ENCODE measurements at regions not wholly inside any gene's neighbourhood (a gene's known extent, or its start where the extent isn't known, plus 50 kb on each side); places are given as distances from the start of the nearest gene placed in this dataset.

GRCh38 chr3:72050048-72050632 is 265.2 kb upstream of the PROK2 start:
- no peak overlapping the region for H2BK12ac ChIP-seq (ENCODE audit: low read depth, low read length)
- no peak overlapping the region for H3K14ac ChIP-seq (ENCODE audit: insufficient read length)
- no peaks in the 10 kb centered on the region for H3K79me1 ChIP-seq (ENCODE audit: low read depth, low read length)
- whole genome bisulfite sequencing, 2 experiments (ENCODE audit: extremely low coverage in 1 of 2, insufficient coverage in 1 of 2, insufficient read length in 1 of 2, insufficient replicate concordance in 2 of 2, low coverage in 1 of 2, low lambda C conversion rate in 2 of 2, missing lambda C conversion rate in 1 of 2): 92% methylated on average over 6 of the region's 6 CpGs; no CpG with 5 or more reads in 1 of the 2 experiments
- H2BK20ac ChIP-seq (ENCODE audit: low read length): no peak overlapping the region
- no peaks in the 10 kb centered on the region for H3K9me3 ChIP-seq (ENCODE audit: insufficient read depth in 2 of 2, low read depth in 1 of 2, low read length in 1 of 2)
- no peak for DNase-seq (ENCODE audit: low read depth in 1 of 2, low spot score in 2 of 2)
- no peaks in the 10 kb centered on the region for H3K27me3 ChIP-seq (replicated peaks in 1 of 4; ENCODE audit: control insufficient read depth in 3 of 4, extremely low read depth in 1 of 4, insufficient read depth in 3 of 4, low read length in 3 of 4)
- no peak overlapping the region for H4K5ac ChIP-seq (ENCODE audit: insufficient read length, low read depth, low read length)
- no peaks in the 10 kb centered on the region for H3K4me1 ChIP-seq (replicated peaks in 1 of 4; ENCODE audit: control insufficient read depth in 3 of 4, insufficient read depth in 4 of 4, low read length in 3 of 4)
- H3K23ac ChIP-seq (ENCODE audit: insufficient read length): no peak overlapping the region
- H2AK5ac ChIP-seq (ENCODE audit: low read depth, low read length): no peak overlapping the region
- TF ChIP-seq SUZ12 (IDR thresholded peaks at IDR 0.05; ENCODE audit: low read length) (no peak), MAX (IDR thresholded peaks at IDR 0.05) (no peak), EZH2 (IDR thresholded peaks at IDR 0.05; ENCODE audit: low read depth, low read length, severe bottlenecking) (no peak), PHF8 (conservative IDR thresholded peaks at IDR 0.05; ENCODE audit: low read depth, low read length) (no peak), POU5F1 (IDR thresholded peaks at IDR 0.05; ENCODE audit: low read depth, low read length) (no peak)
- no peak overlapping the region for H3K18ac ChIP-seq (ENCODE audit: extremely low read depth, low read length)
- no peak overlapping the region for H4K8ac ChIP-seq (ENCODE audit: extremely low read depth, insufficient read depth, low read length)
- H3K79me2 ChIP-seq (ENCODE audit: control insufficient read depth in 1 of 2, insufficient read depth in 2 of 2, low read length in 2 of 2): no peaks in the 10 kb centered on the region
- ChIA-PET CTCF (ENCODE audit: partially characterized antibody) (interaction anchor here (1.4 kb wide), 1 partner anchor 9 kb away, joined by 4 read pairs; no protein-coding TSS in a partner anchor), POLR2A (ENCODE audit: partially characterized antibody) (no interaction called here)
- H2BK15ac ChIP-seq (ENCODE audit: low read length): no peak overlapping the region
- H3K36me3 ChIP-seq (ENCODE audit: control insufficient read depth in 2 of 4, insufficient read depth in 4 of 4, low read length in 3 of 4): no peaks in the 10 kb centered on the region
- no peak overlapping the region for H2AFZ ChIP-seq (ENCODE audit: low read length)
- no peak overlapping the region for H3K56ac ChIP-seq (replicated peaks; ENCODE audit: insufficient read length, low read depth, low read length)
- H4K20me1 ChIP-seq (replicated peaks in 1 of 2; ENCODE audit: control insufficient read depth in 1 of 2, insufficient read depth in 2 of 2, low read length in 2 of 2): no peaks in the 10 kb centered on the region
- H2BK120ac ChIP-seq (replicated peaks; ENCODE audit: low read depth, low read length): no peak overlapping the region
- no peak overlapping the region for H4K91ac ChIP-seq (replicated peaks; ENCODE audit: insufficient read length, low read length)
- H3K4ac ChIP-seq (replicated peaks; ENCODE audit: insufficient read length, low read depth, low read length): no peak overlapping the region
- FAIRE-seq: no peak
- no peaks in the 10 kb centered on the region for H3K23me2 ChIP-seq (ENCODE audit: low read depth, low read length)
- H3K4me2 ChIP-seq (ENCODE audit: insufficient read depth in 1 of 2, low read depth in 2 of 2, low read length in 2 of 2): no peak overlapping the region
- no peak overlapping the region for H2BK5ac ChIP-seq (ENCODE audit: low read depth, low read length)
- no peak overlapping the region for H3K27ac ChIP-seq (ENCODE audit: low read depth, low read length)
- H3K4me3 ChIP-seq (ENCODE audit: extremely low read depth in 1 of 4, insufficient read depth in 2 of 4, low read depth in 3 of 4, low read length in 4 of 4): no peak overlapping the region
- no peak overlapping the region for H3K9ac ChIP-seq (replicated peaks in 1 of 4; ENCODE audit: extremely low read depth in 1 of 4, low read depth in 3 of 4, low read length in 3 of 4)

All from H1 (cell line).